ENCODE measurements at regions not wholly inside any gene's neighbourhood (a gene's known extent, or its start where the extent isn't known, plus 50 kb on each side); places are given as distances from the start of the nearest gene placed in this dataset.
A peak's percentile ranks its signal among the peaks of the same experiment; 100 is the strongest.

DNA sequence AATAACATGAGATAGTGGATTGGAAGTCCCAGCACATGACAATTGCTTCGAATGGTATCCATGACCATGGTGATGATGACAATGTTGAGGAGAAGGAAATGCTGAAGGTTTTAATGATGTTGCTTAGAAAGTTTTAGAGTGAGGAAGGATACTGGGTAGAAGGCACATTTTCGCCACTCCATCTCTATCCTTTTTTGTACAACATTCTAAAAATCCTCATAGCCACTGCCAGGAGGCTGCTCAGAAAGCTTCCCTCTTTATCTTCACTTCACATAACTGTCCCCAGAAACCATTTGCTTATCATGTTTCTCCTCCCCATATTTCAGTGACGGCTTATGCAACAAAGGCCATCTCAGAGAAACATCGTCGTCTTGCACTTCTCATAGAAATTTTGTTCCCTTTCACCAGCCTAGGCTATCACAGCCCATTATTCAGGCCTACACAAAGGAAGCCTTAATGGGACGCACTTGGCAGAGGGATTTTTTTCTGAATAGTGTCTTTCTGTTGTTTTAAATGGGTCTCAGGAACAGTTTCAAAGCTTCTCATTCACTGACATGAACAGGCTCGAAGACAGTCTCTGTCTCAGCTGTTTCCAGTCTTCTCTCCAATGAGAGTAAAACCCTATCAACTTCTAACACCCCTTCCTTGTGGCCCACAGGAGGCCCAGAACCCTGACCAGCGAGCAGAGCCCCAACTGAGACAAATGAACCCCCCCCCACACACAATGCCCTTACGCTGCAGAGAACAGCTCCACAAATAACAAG lies 506.7 kb downstream of the HAPSTR1 start (continued):
- TF ChIP-seq ZBTB49 (CRISPR knock-in tag; IDR thresholded peaks at IDR 0.05; ENCODE audit: borderline replicate concordance) (no peak), ZFP30 (CRISPR knock-in tag; IDR thresholded peaks at IDR 0.05; ENCODE audit: borderline replicate concordance) (no peak), GABPA (tag; conservative IDR thresholded peaks at IDR 0.05; ENCODE audit: low read depth) (0 out of 2 replicates have a peak, but pooled peaks have one; percentile 1), NCOA1 (IDR thresholded peaks at IDR 0.05; ENCODE audit: low read depth) (peak; percentile 51; the same call in 1 of the 2 replicates), KLF6 (CRISPR knock-in tag; IDR thresholded peaks at IDR 0.05; ENCODE audit: borderline replicate concordance) (0 out of 2 replicates have a peak, but pooled peaks have one; percentile 13), HNRNPL (IDR thresholded peaks at IDR 0.05; ENCODE audit: low read depth, low read length) (no peak), ARID3A (IDR thresholded peaks at IDR 0.05; ENCODE audit: borderline replicate concordance, low read depth, low read length) (no peak), SAP30 (IDR thresholded peaks at IDR 0.05; ENCODE audit: borderline replicate concordance, insufficient read depth, low read depth, low read length, poor library complexity, severe bottlenecking) (no peak)
- TF ChIP-seq, protein P1, sequence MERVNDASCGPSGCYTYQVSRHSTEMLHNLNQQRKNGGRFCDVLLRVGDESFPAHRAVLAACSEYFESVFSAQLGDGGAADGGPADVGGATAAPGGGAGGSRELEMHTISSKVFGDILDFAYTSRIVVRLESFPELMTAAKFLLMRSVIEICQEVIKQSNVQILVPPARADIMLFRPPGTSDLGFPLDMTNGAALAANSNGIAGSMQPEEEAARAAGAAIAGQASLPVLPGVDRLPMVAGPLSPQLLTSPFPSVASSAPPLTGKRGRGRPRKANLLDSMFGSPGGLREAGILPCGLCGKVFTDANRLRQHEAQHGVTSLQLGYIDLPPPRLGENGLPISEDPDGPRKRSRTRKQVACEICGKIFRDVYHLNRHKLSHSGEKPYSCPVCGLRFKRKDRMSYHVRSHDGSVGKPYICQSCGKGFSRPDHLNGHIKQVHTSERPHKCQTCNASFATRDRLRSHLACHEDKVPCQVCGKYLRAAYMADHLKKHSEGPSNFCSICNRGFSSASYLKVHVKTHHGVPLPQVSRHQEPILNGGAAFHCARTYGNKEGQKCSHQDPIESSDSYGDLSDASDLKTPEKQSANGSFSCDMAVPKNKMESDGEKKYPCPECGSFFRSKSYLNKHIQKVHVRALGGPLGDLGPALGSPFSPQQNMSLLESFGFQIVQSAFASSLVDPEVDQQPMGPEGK (CRISPR knock-in tag; IDR thresholded peaks at IDR 0.05; ENCODE audit: borderline replicate concordance): no peak; the same call in 1 of the 2 replicates
- TF ChIP-seq, protein P2, sequence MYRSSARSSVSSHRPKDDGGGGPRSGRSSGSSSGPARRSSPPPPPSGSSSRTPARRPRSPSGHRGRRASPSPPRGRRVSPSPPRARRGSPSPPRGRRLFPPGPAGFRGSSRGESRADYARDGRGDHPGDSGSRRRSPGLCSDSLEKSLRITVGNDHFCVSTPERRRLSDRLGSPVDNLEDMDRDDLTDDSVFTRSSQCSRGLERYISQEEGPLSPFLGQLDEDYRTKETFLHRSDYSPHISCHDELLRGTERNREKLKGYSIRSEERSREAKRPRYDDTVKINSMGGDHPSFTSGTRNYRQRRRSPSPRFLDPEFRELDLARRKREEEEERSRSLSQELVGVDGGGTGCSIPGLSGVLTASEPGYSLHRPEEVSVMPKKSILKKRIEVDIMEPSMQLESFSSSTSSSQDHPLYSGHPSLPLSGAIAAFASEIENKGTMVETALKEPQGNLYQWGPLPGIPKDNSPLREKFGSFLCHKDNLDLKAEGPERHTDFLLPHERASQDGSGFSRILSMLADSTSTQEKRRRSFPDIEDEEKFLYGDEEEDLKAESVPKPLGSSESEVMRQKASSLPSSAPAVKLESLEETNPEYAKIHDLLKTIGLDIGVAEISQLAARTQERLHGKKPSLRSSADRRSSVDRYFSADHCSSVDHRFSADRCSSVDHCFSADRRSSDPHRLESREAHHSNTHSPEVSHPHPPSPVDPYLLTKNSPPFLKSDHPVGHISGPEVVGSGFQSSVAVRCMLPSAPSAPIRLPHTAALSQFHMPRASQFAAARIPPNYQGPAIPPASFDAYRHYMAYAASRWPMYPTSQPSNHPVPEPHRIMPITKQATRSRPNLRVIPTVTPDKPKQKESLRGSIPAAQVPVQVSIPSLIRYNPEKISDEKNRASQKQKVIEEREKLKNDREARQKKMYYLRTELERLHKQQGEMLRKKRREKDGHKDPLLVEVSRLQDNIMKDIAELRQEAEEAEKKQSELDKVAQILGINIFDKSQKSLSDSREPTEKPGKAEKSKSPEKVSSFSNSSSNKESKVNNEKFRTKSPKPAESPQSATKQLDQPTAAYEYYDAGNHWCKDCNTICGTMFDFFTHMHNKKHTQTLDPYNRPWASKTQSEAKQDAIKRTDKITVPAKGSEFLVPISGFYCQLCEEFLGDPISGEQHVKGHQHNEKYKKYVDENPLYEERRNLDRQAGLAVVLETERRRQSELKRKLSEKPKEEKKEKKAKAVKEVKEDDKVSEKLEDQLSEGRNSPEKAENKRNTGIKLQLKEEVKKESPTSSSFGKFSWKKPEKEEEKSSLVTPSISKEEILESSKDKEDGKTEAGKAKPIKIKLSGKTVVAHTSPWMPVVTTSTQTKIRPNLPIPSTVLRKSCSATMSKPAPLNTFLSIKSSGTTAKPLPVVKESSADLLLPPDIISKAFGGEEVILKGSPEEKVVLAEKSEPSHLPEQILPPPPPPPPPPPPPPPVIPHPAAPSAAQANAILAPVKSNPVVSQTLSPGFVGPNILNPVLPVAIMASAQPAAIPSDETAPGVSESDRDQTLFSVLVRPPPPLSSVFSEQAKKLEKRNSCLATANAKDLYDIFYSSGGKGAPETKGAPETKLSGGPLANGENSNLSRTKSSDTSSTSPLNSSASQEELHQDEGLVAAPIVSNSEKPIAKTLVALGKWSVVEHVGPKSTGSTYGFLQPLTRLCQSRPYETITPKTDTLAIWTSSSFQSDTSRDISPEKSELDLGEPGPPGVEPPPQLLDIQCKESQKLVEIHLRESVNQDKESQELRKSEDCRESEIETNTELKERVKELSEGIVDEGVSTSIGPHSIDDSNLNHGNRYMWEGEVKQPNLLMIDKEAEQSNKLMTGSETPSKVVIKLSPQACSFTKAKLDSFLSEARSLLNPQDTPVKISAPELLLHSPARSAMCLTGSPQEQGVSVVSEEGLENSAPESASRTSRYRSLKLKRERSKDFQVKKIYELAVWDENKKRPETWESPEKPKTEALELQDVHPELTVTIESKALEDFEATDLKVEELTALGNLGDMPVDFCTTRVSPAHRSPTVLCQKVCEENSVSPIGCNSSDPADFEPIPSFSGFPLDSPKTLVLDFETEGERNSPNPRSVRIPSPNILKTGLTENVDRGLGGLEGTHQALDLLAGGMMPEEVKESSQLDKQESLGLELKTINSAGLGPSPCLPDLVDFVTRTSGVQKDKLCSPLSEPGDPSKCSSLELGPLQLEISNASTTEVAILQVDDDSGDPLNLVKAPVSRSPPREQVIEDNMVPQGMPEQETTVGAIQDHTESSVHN (IDR thresholded peaks at IDR 0.05; ENCODE audit: borderline replicate concordance in 1 of 2, low read depth in 1 of 2): no peak
